H1 (cell line): ENCODE measurements at regions not wholly inside any gene's neighbourhood (a gene's known extent, or its start where the extent isn't known, plus 50 kb on each side); places are given as distances from the start of the nearest gene placed in this dataset.

Experiments used
- CTCF ChIA-PET: fragments of 300-600 bp; sonication (Branson Sonifier 250); formaldehyde crosslinking; loops from one replicate; lab custom pipeline; 2021; ENCODE audit not compliant: partially characterized antibody; lab: Charles Lee
- POLR2A ChIA-PET: fragments of 300-600 bp; sonication (Branson Sonifier 250); formaldehyde crosslinking; loops from one replicate; lab custom pipeline; 2021; ENCODE audit warnings: inconsistent platforms; ENCODE audit not compliant: partially characterized antibody; lab: Charles Lee
- DNase-seq, 2 experiments: peaks; one replicate each; pipeline versions ENCODE4 v3.0.0 to v3.0.0-alpha.2; 2010 to 2022; ENCODE audit warnings: low spot score in 2 of 2, low read depth in 1 of 2, mixed read lengths in 1 of 2
- FAIRE-seq: peaks from 2 replicates; lab custom pipeline; 2011; peaks lifted over from hg19 to GRCh38; lab: Jason Lieb, UNC
- H2AFZ ChIP-seq: 2 replicates; pipeline ENCODE4 v1.8.1; 2012; ENCODE audit warnings: low read length, inconsistent platforms
- H2AK5ac ChIP-seq: 2 replicates; pipeline ENCODE4 v1.6.1; 2013; ENCODE audit warnings: low read depth, low read length
- H2BK120ac ChIP-seq: replicated peaks from 2 replicates; pipeline ENCODE3; 2013; ENCODE audit warnings: low read depth, low read length, inconsistent platforms
- H2BK12ac ChIP-seq: 2 replicates; pipeline ENCODE4 v1.6.1; 2013; ENCODE audit warnings: low read depth, low read length
- H2BK15ac ChIP-seq: 2 replicates; pipeline ENCODE4 v1.6.1; 2013; ENCODE audit warnings: low read length
- H2BK20ac ChIP-seq: 2 replicates; pipeline ENCODE4 v1.6.1; 2013; ENCODE audit warnings: low read length
- H2BK5ac ChIP-seq: 2 replicates; pipeline ENCODE4 v1.6.1; 2013; ENCODE audit warnings: low read depth, low read length
- H3K14ac ChIP-seq: 2 replicates; pipeline ENCODE4 v1.6.1; 2013; ENCODE audit warnings: inconsistent platforms; ENCODE audit not compliant: insufficient read length
- H3K18ac ChIP-seq: 2 replicates; pipeline ENCODE4 v1.6.1; 2013; ENCODE audit warnings: low read length; ENCODE audit errors: extremely low read depth
- H3K23ac ChIP-seq: 2 replicates; pipeline ENCODE4 v1.6.1; 2013; ENCODE audit warnings: inconsistent platforms; ENCODE audit not compliant: insufficient read length
- H3K23me2 ChIP-seq: 2 replicates; pipeline ENCODE4 v1.6.1; 2013; ENCODE audit warnings: low read depth, low read length
- H3K27ac ChIP-seq: 2 replicates; pipeline ENCODE4 v1.6.1; 2011; ENCODE audit warnings: low read depth, low read length, inconsistent platforms
- H3K27me3 ChIP-seq, 4 experiments: replicated peaks in 1 of 4; 1 replicate in 1 of 4; 2 replicates in 3 of 4; pipeline versions ENCODE4 v1.6.1 to v1.8.1; 2011 to 2013; ENCODE audit warnings: low read length in 3 of 4, mild to moderate bottlenecking in 3 of 4, inconsistent platforms in 2 of 4, mixed read lengths in 2 of 4, moderate library complexity in 1 of 4; ENCODE audit not compliant: control insufficient read depth in 3 of 4, insufficient read depth in 3 of 4; ENCODE audit errors: extremely low read depth in 1 of 4
- H3K36me3 ChIP-seq, 4 experiments: 2 replicates each; pipeline versions ENCODE4 v1.6.1 to v1.8.1; 2011 to 2013; ENCODE audit warnings: mild to moderate bottlenecking in 4 of 4, low read length in 3 of 4, moderate library complexity in 2 of 4, control low read depth in 1 of 4, inconsistent platforms in 1 of 4; ENCODE audit not compliant: insufficient read depth in 4 of 4, control insufficient read depth in 2 of 4
- H3K4ac ChIP-seq: replicated peaks from 2 replicates; pipeline ENCODE3; 2013; ENCODE audit warnings: low read length, low read depth, mixed read lengths, inconsistent platforms; ENCODE audit not compliant: insufficient read length
- H3K4me1 ChIP-seq, 4 experiments: replicated peaks in 1 of 4; 1 replicate in 1 of 4; 2 replicates in 3 of 4; pipeline versions ENCODE4 v1.6.1 to v1.8.1; 2011 to 2013; ENCODE audit warnings: low read length in 3 of 4, inconsistent platforms in 2 of 4, mixed read lengths in 1 of 4; ENCODE audit not compliant: insufficient read depth in 4 of 4, control insufficient read depth in 3 of 4
- H3K4me2 ChIP-seq, 2 experiments: 2 replicates each; pipeline versions ENCODE4 v1.6.1 to v1.8.1; 2011 to 2013; ENCODE audit warnings: low read depth in 2 of 2, low read length in 2 of 2, control low read depth in 1 of 2, inconsistent platforms in 1 of 2, mild to moderate bottlenecking in 1 of 2; ENCODE audit not compliant: insufficient read depth in 1 of 2
- H3K4me3 ChIP-seq, 4 experiments: fragments of 200-600, 300-600 bp in 1 of 4; sonication (generic), shearing (Covaris generic), sonication (Bioruptor Twin) in 1 of 4; 2 replicates each; pipeline versions ENCODE4 v1.5.1 to v1.8.1; 2011 to 2016; ENCODE audit warnings: low read length in 4 of 4, low read depth in 3 of 4, control low read depth in 2 of 4, inconsistent platforms in 2 of 4, mild to moderate bottlenecking in 2 of 4, mixed read lengths in 1 of 4, moderate library complexity in 1 of 4; ENCODE audit not compliant: insufficient read depth in 2 of 4; ENCODE audit errors: extremely low read depth in 1 of 4
- H3K56ac ChIP-seq: replicated peaks from 2 replicates; pipeline ENCODE3; 2013; ENCODE audit warnings: low read depth, mild to moderate bottlenecking, mixed read lengths, low read length, inconsistent platforms; ENCODE audit not compliant: insufficient read length
- H3K79me1 ChIP-seq: 2 replicates; pipeline ENCODE4 v1.6.1; 2013; ENCODE audit warnings: low read depth, low read length, control low read depth
- H3K79me2 ChIP-seq, 2 experiments: 2 replicates each; pipeline versions ENCODE4 v1.6.1 to v1.8.1; 2012 to 2013; ENCODE audit warnings: low read length in 2 of 2, mild to moderate bottlenecking in 2 of 2, inconsistent platforms in 1 of 2; ENCODE audit not compliant: insufficient read depth in 2 of 2, control insufficient read depth in 1 of 2
- H3K9ac ChIP-seq, 4 experiments: replicated peaks in 1 of 4; 1 replicate in 1 of 4; 2 replicates in 3 of 4; pipeline versions ENCODE4 v1.6.1 to v1.8.1; 2011 to 2013; ENCODE audit warnings: low read depth in 3 of 4, low read length in 3 of 4, control low read depth in 2 of 4, mild to moderate bottlenecking in 2 of 4, moderate library complexity in 2 of 4, inconsistent platforms in 1 of 4; ENCODE audit errors: extremely low read depth in 1 of 4
- H3K9me3 ChIP-seq, 2 experiments: 2 replicates each; pipeline versions ENCODE4 v1.6.1 to v1.8.1; 2012 to 2013; ENCODE audit warnings: mild to moderate bottlenecking in 2 of 2, moderate library complexity in 2 of 2, control low read depth in 1 of 2, inconsistent platforms in 1 of 2, low read depth in 1 of 2, low read length in 1 of 2, mixed read lengths in 1 of 2; ENCODE audit not compliant: insufficient read depth in 2 of 2
- H4K20me1 ChIP-seq, 2 experiments: replicated peaks in 1 of 2; 2 replicates each; pipeline versions ENCODE3 to v1.8.1; 2011 to 2013; ENCODE audit warnings: inconsistent platforms in 2 of 2, low read length in 2 of 2, mild to moderate bottlenecking in 1 of 2; ENCODE audit not compliant: insufficient read depth in 2 of 2, control insufficient read depth in 1 of 2
- H4K5ac ChIP-seq: 2 replicates; pipeline ENCODE4 v1.6.1; 2013; ENCODE audit warnings: low read length, low read depth, mixed read lengths, inconsistent platforms; ENCODE audit not compliant: insufficient read length
- H4K8ac ChIP-seq: 2 replicates; pipeline ENCODE4 v1.8.0; 2013; ENCODE audit warnings: mild to moderate bottlenecking, moderate library complexity, low read length, inconsistent platforms; ENCODE audit not compliant: insufficient read depth; ENCODE audit errors: extremely low read depth
- H4K91ac ChIP-seq: replicated peaks from 2 replicates; pipeline ENCODE3; 2013; ENCODE audit warnings: low read length, mixed read lengths, inconsistent platforms; ENCODE audit not compliant: insufficient read length
- BCL11A ChIP-seq, 2 experiments: IDR thresholded peaks; one replicate each; pipeline ENCODE4 v1.6.1; 2011; ENCODE audit warnings: low read depth in 2 of 2, low read length in 2 of 2, mild to moderate bottlenecking in 2 of 2
- CTBP2 ChIP-seq: IDR thresholded peaks from 2 replicates; pipeline ENCODE4 v1.7.0; 2011; ENCODE audit warnings: borderline replicate concordance, mild to moderate bottlenecking, moderate library complexity, mixed read lengths, low read length; ENCODE audit not compliant: insufficient read depth, insufficient read length
- EP300 ChIP-seq, 2 experiments: IDR thresholded peaks; 1 replicate in 1 of 2; 2 replicates in 1 of 2; pipeline ENCODE4 v1.6.1; 2011 to 2012; ENCODE audit warnings: low read depth in 2 of 2, low read length in 2 of 2, mild to moderate bottlenecking in 2 of 2, borderline replicate concordance in 1 of 2, inconsistent platforms in 1 of 2, moderate library complexity in 1 of 2
- HDAC6 ChIP-seq: IDR thresholded peaks from one replicate; pipeline ENCODE4 v1.7.1; 2012; ENCODE audit warnings: low read depth, mild to moderate bottlenecking, inconsistent platforms, low read length, moderate library complexity
- KDM5A ChIP-seq: fragments of 200-600 bp; IDR thresholded peaks from 2 replicates; pipeline ENCODE4 v1.7.1; 2012; ENCODE audit warnings: mild to moderate bottlenecking, low read length, inconsistent platforms, mixed read lengths
- NANOG ChIP-seq: IDR thresholded peaks from 2 replicates; pipeline ENCODE4 v1.6.1; 2011; ENCODE audit warnings: low read length, low read depth, mild to moderate bottlenecking, inconsistent platforms; ENCODE audit not compliant: insufficient read depth, poor library complexity, severe bottlenecking
- PHF8 ChIP-seq: fragments of 200-600 bp; sonication (generic); conservative IDR thresholded peaks from 2 replicates; pipeline ENCODE4 v1.7.1; 2012; ENCODE audit warnings: low read depth, mild to moderate bottlenecking, inconsistent platforms, low read length, moderate library complexity
- POLR2AphosphoS5 ChIP-seq: IDR thresholded peaks from 2 replicates; pipeline ENCODE4 v1.6.1; 2011; ENCODE audit warnings: low read depth, low read length
- SAP30 ChIP-seq: fragments of 300-600 bp; sonication (generic); IDR thresholded peaks from 2 replicates; pipeline ENCODE4 v1.7.1; 2012; ENCODE audit warnings: low read length, moderate library complexity, mild to moderate bottlenecking, inconsistent platforms; ENCODE audit not compliant: insufficient read depth, insufficient replicate concordance
- ZNF274 ChIP-seq: IDR thresholded peaks from 2 replicates; pipeline ENCODE4 v1.7.0; 2012; ENCODE audit warnings: low read length, borderline replicate concordance; ENCODE audit errors: extremely low read depth
- whole genome bisulfite sequencing, 2 experiments: shearing (Covaris generic) in 1 of 2; methylation state at CpG; one replicate each; pipeline versions ENCODE4 v1.1.6 to v1.1.7; 2013 to 2015; ENCODE audit warnings: low lambda C conversion rate in 2 of 2, mixed read lengths in 2 of 2, inconsistent platforms in 1 of 2, low coverage in 1 of 2, missing lambda C conversion rate in 1 of 2; ENCODE audit not compliant: insufficient replicate concordance in 2 of 2, insufficient coverage in 1 of 2, insufficient read length in 1 of 2; ENCODE audit errors: extremely low coverage in 1 of 2, missing lambda C conversion rate in 1 of 2; 5-methylcytosine and 5-hydroxymethylcytosine counted together

- FAIRE-seq (no peak), DNase-seq (no peak)
- Histone ChIP-seq H3K79me1 (no peaks in the 10 kb centered on the region), H2AK5ac (no peak overlapping the region), H2BK20ac (no peak overlapping the region), H3K4me2 (no peak overlapping the region), H3K27me3 (no peaks in the 10 kb centered on the region), H3K36me3 (no peaks in the 10 kb centered on the region; a peak in 1 of 8 replicates), H2BK120ac (no peak overlapping the region), H3K23me2 (no peaks in the 10 kb centered on the region), H2BK12ac (no peak overlapping the region), H4K8ac (no peak overlapping the region), H3K27ac (no peak overlapping the region), H2BK15ac (no peak overlapping the region), H3K9me3 (no peaks in the 10 kb centered on the region; a peak in 1 of 4 replicates), H4K5ac (no peak overlapping the region), H3K18ac (no peak overlapping the region), H4K91ac (no peak overlapping the region), H3K56ac (no peak overlapping the region), H4K20me1 (no peaks in the 10 kb centered on the region), H3K4me3 (no peak overlapping the region), H2AFZ (no peak overlapping the region), H2BK5ac (no peak overlapping the region), H3K9ac (no peak overlapping the region), H3K4me1 (no peaks in the 10 kb centered on the region), H3K4ac (no peak overlapping the region)
- WGBS, 2 experiments = 88% methylated on average over 2 of the region's 2 CpGs; no CpG with 5 or more reads in 1 of the 2 experiments
- CTCF ChIA-PET = no interaction called here
- POLR2A ChIA-PET = interaction anchor here (0.6 to 1.5 kb wide), 2 partner anchors 10 to 538 kb away, joined by 3 to 4 read pairs; no protein-coding TSS in a partner anchor
- TF ChIP-seq CTBP2 (no peak), SAP30 (no peak), EP300 (IDR thresholded peaks at IDR 0.05; ENCODE audit: borderline replicate concordance in 1 of 2, low read depth in 2 of 2, low read length in 2 of 2) (no peak), NANOG (no peak), PHF8 (no peak), HDAC6 (no peak), KDM5A (no peak), ZNF274 (no peak), POLR2AphosphoS5 (no peak), BCL11A (IDR thresholded peaks at IDR 0.05; ENCODE audit: low read depth in 2 of 2, low read length in 2 of 2) (no peak)
- TF ChIP-seq, all 59 proteins: peak for 0
- H3K23ac ChIP-seq = no peak overlapping the region
- peaks cover 0 to 10% of the 10 kb centered on the region in 2 experiments; a peak in 2 of 4 replicates for H3K79me2 ChIP-seq
- no peak overlapping the region for H3K14ac ChIP-seq
These were observed 164.2 kb downstream of the PRL start for GRCh38 chr6:22132656-22133055.
